Right ventricle myocardium inferior (tissue), 1 donor: ENCODE measurements at regions not wholly inside any gene's neighbourhood (a gene's known extent, or its start where the extent isn't known, plus 50 kb on each side); places are given as distances from the start of the nearest gene placed in this dataset.

Experiments used
- ATAC-seq: fragments of 200-7000 bp; cut with Tn5 transposase; one replicate; pipeline ENCODE4 v1.9.1; 2020; ENCODE audit warnings: mild to moderate bottlenecking, moderate library complexity
- DNase-seq: peaks from one replicate; pipeline ENCODE4 v3.0.0; 2021; ENCODE audit errors: missing footprints
- intact Hi-C: fragments of 100-400 bp; cut with DNase I; formaldehyde crosslinking; loops from one replicate; pipeline ENCODE4 v1.11.0; 2022
- donor health status: DM: no; HTN: yes; CAD: no; lungs with severe emphysema.

GRCh38 chr20:24296477-24297261 lies 172.8 kb upstream of the SYNDIG1 start:
- intact Hi-C loops: no loop called here
- ATAC-seq (no peak), DNase-seq (no peak)

GRCh38 chr20:24291014-24291413 lies 178.4 kb upstream of the SYNDIG1 start:
- intact Hi-C loops: no loop called here
- DNase-seq: no peak
- ATAC-seq: no peak

DNA sequence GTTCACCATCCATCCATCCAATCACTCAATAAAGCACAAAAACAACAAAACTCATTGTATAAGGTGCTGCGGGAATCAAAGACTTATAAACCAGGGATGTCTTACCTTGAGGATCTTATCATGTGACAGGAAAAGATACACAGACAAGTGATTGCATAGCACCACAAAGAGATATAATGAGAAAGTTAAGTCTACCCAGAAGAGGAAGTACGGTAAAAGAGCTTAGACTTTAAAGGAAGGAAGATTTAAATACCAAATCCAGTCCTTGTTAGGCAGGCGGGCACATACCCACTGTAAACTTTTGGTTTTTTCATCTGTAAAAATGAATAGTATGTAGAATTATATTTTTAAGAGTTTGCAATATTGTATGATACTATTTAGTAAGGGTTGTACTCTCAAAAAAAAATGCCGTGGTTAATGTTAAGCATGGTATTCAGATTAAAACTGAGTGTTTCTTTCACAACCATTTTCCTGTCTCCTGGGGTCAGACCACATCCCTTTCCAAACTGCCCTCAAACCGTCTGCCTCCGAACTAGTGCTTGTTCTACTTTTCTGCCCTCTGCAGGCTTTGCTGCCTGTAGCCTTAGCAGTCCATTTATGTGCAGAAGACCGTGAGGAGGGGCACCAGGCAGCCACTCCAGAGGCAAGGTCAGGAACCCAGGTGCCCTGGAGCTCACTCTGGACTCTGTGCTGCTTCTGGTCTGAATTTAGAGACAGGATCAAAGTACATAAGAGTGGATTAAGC lies 179.5 kb upstream of the SYNDIG1 start:
- ATAC-seq: no peak
- intact Hi-C loops: no loop called here
- DNase-seq: no peak

GRCh38 chr20:24283186-24283585 lies 186.2 kb upstream of the SYNDIG1 start:
- intact Hi-C loops: no loop called here
- no peak for ATAC-seq
- DNase-seq: no peak

DNA sequence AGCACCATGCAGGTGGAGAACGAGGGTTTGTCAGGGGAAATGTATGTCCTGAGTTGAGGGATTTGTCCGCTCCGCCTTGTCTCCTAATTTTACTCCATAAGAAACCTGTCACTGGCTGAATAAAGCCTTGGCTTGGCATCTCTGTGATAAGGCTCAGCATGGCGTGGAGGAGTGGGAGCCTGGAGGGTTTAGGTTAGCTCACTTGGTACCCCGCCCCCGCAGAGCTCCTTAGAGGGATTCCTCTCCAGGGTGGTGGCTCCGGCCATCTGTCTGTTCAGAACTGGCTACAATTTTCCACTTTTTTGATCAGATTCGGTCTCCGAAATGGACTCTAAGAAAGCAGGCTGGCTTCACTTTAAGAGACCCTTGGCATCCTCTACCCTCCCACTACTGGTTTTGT lies 192.2 kb upstream of the SYNDIG1 start:
- no peak for DNase-seq
- intact Hi-C loops: no loop called here

GRCh38 chr20:24275946-24276705 lies 193.3 kb upstream of the SYNDIG1 start:
- no peak for DNase-seq
- no peak for ATAC-seq
- intact Hi-C loops: no loop called here

More for the DNA sequence above, 192.2 kb upstream of the SYNDIG1 start:
- no peak for ATAC-seq

DNA sequence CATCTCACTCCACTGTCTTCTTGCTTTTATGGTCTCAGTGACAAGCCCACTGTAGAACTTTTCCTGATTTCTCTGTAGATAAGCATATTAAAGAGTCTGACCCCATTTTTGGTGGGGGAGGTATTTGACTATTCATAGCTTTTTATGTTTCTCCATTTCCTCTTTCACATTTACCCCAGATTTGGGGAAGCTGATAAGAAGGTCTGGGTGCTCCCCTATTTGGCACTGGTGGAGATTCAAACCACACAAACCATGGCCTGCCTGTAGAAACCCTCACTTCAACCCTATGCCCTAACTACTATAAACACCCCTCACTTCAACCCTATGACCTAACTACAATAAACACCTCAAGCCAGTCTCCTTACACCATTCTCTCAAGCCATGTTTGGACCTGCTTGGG lies 196.2 kb upstream of the SYNDIG1 start:
- DNase-seq (no peak), ATAC-seq (no peak)
- intact Hi-C loops: no loop called here

- ATAC-seq: no peak
- intact Hi-C loops: no loop called here
- no peak for DNase-seq
Observed at GRCh38 chr20:24261351-24261750, 208.1 kb upstream of the SYNDIG1 start.

DNA sequence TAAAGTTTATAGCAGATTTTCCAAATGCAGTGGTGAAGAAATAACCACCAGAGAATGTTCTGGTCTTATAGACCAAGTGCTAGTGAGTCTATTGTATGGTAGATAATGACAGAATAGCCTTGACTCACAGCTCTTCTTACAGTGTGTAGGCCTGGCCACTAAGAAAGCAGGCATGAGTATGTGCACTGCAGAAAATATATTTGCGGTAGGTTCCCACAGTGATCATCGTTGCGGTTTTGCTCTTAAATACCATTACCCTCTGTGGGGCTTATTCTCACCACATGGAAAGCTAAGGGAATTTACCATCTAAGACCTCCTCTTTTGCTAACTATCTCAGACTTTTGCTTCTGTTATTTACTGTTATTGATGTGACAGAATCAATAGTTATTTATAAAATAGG lies 212.3 kb upstream of the SYNDIG1 start:
- ATAC-seq (no peak), DNase-seq (no peak)
- intact Hi-C loops: no loop called here

GRCh38 chr20:24256307-24256706 lies 213.1 kb upstream of the SYNDIG1 start:
- intact Hi-C loops: no loop called here
- ATAC-seq: no peak
- DNase-seq: no peak

- intact Hi-C loops: no loop called here
- ATAC-seq (no peak), DNase-seq (no peak)
Observed at GRCh38 chr20:24254480-24254879, 214.9 kb upstream of the SYNDIG1 start.

DNA sequence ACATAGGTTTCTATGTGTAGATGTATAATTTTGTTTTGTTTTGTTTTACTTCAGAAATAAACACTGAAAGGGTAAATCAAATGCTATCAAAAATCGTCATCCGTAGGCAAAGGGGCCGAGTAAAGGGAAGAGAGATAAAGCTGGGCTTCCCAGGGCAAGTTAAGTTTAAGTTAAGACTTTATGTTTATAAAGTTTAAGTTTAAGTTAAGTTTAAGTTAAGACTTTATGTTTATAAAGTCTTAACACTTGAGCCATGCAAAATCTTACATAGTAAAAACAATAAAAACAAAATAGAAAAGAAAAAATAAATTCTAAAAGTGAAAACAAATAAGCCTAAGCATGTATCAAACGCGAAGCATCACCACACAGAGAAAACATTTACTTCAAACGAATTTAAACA lies 216.1 kb upstream of the SYNDIG1 start:
- ATAC-seq (no peak), DNase-seq (no peak)
- intact Hi-C loops: no loop called here

GRCh38 chr20:24245094-24245493 lies 224.3 kb upstream of the SYNDIG1 start:
- intact Hi-C loops: no loop called here
- ATAC-seq: no peak
- DNase-seq: no peak

- DNase-seq: no peak
- intact Hi-C loops: no loop called here
- ATAC-seq: no peak
Observed at GRCh38 chr20:24242763-24243162, 226.7 kb upstream of the SYNDIG1 start.

GRCh38 chr20:24241466-24241865 lies 228.0 kb upstream of the SYNDIG1 start:
- ATAC-seq: no peak
- intact Hi-C loops: no loop called here

GRCh38 chr20:24236963-24237362 lies 232.5 kb upstream of the SYNDIG1 start:
- no peak for DNase-seq
- ATAC-seq: no peak
- intact Hi-C loops: no loop called here

More at GRCh38 chr20:24241466-24241865, 228.0 kb upstream of the SYNDIG1 start:
- DNase-seq: no peak

GRCh38 chr20:24236201-24236600 lies 233.2 kb upstream of the SYNDIG1 start:
- ATAC-seq (no peak), DNase-seq (no peak)
- intact Hi-C loops: no loop called here

GRCh38 chr20:24235296-24236175 lies 233.9 kb upstream of the SYNDIG1 start:
- intact Hi-C loops: no loop called here
- ATAC-seq (no peak), DNase-seq (no peak)

DNA sequence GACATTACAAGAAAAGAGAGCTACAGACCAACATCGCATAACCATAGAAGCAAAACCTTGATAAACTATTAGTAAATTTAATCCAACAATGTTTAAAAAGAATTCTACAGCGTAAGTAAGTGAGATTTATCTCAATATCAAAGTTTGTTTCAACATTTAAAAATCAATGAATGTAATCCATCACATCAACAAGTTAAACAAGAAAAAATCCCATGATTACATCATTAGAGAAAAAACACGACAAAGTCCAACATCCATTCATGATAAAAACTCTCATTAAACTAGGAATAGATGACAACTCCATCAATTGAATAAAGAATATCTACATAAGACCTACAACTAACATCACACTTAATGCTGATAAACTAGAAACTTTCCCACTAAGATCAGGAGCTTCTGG lies 239.0 kb upstream of the GGTLC1 start:
- intact Hi-C loops: no loop called here
- ATAC-seq (no peak), DNase-seq (no peak)
